ENCODE measurements at regions not wholly inside any gene's neighbourhood (a gene's known extent, or its start where the extent isn't known, plus 50 kb on each side); places are given as distances from the start of the nearest gene placed in this dataset.

DNA sequence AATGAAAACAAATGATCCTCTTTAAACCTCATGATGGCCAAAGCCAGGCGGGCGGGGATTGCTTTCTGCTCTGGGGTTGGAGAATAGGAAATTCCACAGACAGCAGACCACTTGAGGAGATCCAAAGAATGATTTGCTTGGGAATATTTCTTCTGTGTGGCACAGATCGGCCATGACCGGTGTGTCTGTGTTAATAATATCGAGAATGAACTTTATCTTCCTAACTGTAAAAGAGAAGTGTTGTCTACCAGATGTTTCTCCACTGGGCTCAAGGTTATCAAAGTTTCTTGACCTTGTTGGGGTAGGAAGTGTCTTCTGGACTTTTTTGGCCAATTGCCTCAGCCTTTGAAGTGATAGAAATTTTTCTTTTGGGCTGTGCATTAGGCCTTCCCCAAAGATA, 186.6 kb upstream of the ZFHX3 start:
- TF ChIP-seq, protein P1, sequence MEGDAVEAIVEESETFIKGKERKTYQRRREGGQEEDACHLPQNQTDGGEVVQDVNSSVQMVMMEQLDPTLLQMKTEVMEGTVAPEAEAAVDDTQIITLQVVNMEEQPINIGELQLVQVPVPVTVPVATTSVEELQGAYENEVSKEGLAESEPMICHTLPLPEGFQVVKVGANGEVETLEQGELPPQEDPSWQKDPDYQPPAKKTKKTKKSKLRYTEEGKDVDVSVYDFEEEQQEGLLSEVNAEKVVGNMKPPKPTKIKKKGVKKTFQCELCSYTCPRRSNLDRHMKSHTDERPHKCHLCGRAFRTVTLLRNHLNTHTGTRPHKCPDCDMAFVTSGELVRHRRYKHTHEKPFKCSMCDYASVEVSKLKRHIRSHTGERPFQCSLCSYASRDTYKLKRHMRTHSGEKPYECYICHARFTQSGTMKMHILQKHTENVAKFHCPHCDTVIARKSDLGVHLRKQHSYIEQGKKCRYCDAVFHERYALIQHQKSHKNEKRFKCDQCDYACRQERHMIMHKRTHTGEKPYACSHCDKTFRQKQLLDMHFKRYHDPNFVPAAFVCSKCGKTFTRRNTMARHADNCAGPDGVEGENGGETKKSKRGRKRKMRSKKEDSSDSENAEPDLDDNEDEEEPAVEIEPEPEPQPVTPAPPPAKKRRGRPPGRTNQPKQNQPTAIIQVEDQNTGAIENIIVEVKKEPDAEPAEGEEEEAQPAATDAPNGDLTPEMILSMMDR (conservative IDR thresholded peaks at IDR 0.05; ENCODE audit: low read depth, low read length) = no peak
- TF ChIP-seq POLR2A (IDR thresholded peaks at IDR 0.05; ENCODE audit: low read depth, low read length) = no peak
